CD14-positive monocyte (primary cell): ENCODE measurements at regions not wholly inside any gene's neighbourhood (a gene's known extent, or its start where the extent isn't known, plus 50 kb on each side); places are given as distances from the start of the nearest gene placed in this dataset.

Source experiments
- DNase-seq, 3 donors: peaks; one replicate each; pipeline ENCODE4 v3.0.0-alpha.2; 2011 to 2022
- H2AFZ ChIP-seq: 2 replicates; pipeline ENCODE4 v1.6.0; 2012; ENCODE audit warnings: mild to moderate bottlenecking, low read depth, low read length, inconsistent platforms; ENCODE audit not compliant: insufficient read depth, poor library complexity, severe bottlenecking
- H3K27ac ChIP-seq, 2 donors: 1 replicate in 1 of 2; 2 replicates in 1 of 2; pipeline ENCODE4 v1.5.1; 2012 to 2013; ENCODE audit warnings: low read length in 2 of 2, control low read depth in 1 of 2, inconsistent platforms in 1 of 2, low read depth in 1 of 2, mild to moderate bottlenecking in 1 of 2
- H3K27me3 ChIP-seq, 2 donors: one replicate each; pipeline versions ENCODE4 v1.6.0 to v1.6.1; 2011 to 2013; ENCODE audit warnings: low read length in 2 of 2; ENCODE audit not compliant: control insufficient read depth in 2 of 2, insufficient read depth in 2 of 2
- H3K36me3 ChIP-seq, 2 donors: replicated peaks in 1 of 2; 1 replicate in 1 of 2; 2 replicates in 1 of 2; pipeline versions ENCODE4 v1.5.1 to v1.6.1; 2012 to 2013; ENCODE audit warnings: low read length in 2 of 2, control low read depth in 1 of 2, inconsistent platforms in 1 of 2, mild to moderate bottlenecking in 1 of 2; ENCODE audit not compliant: insufficient read depth in 2 of 2, control insufficient read depth in 1 of 2
- H3K4me1 ChIP-seq, 2 donors: 1 replicate in 1 of 2; 2 replicates in 1 of 2; pipeline versions ENCODE4 v1.5.1 to v1.6.1; 2012 to 2013; ENCODE audit warnings: low read length in 2 of 2, control low read depth in 1 of 2, inconsistent platforms in 1 of 2, mild to moderate bottlenecking in 1 of 2, moderate library complexity in 1 of 2; ENCODE audit not compliant: insufficient read depth in 2 of 2, control insufficient read depth in 1 of 2
- H3K4me2 ChIP-seq: replicated peaks from 2 replicates; pipeline ENCODE3; 2012; ENCODE audit warnings: low read length, moderate library complexity, mild to moderate bottlenecking; ENCODE audit not compliant: poor library complexity, severe bottlenecking; ENCODE audit errors: extremely low read depth
- H3K4me3 ChIP-seq, 3 experiments: fragments of 200-600 bp in 1 of 3; sonication (generic) in 1 of 3; replicated peaks in 1 of 3; 1 replicate in 2 of 3; 2 replicates in 1 of 3; pipeline ENCODE4 v1.5.1; 2011 to 2013; ENCODE audit warnings: low read length in 3 of 3, mild to moderate bottlenecking in 3 of 3, control low read depth in 2 of 3, low read depth in 2 of 3, inconsistent platforms in 1 of 3, moderate library complexity in 1 of 3
- H3K79me2 ChIP-seq: 2 replicates; pipeline ENCODE4 v1.6.0; 2012; ENCODE audit warnings: mild to moderate bottlenecking, control low read depth, inconsistent platforms, low read length, moderate library complexity; ENCODE audit not compliant: insufficient read depth
- H3K9ac ChIP-seq: 2 replicates; pipeline ENCODE4 v1.6.0; 2017; ENCODE audit warnings: low read length, mild to moderate bottlenecking; ENCODE audit not compliant: insufficient read depth, poor library complexity, severe bottlenecking
- H3K9me3 ChIP-seq, 2 donors: replicated peaks in 1 of 2; 1 replicate in 1 of 2; 2 replicates in 1 of 2; pipeline versions ENCODE4 v1.5.1 to v1.6.1; 2012 to 2013; ENCODE audit warnings: low read length in 2 of 2, control low read depth in 1 of 2; ENCODE audit not compliant: control insufficient read depth in 1 of 2, insufficient read depth in 1 of 2
- H4K20me1 ChIP-seq: 2 replicates; pipeline ENCODE4 v1.6.0; 2012; ENCODE audit warnings: mild to moderate bottlenecking, low read length, control low read depth, moderate library complexity; ENCODE audit not compliant: insufficient read depth
- H3K27ac Mint-ChIP-seq, 7 donors: one replicate each; pipeline ENCODE4 v1.8.0; 2020; ENCODE audit warnings: mild to moderate bottlenecking in 7 of 7, mixed read lengths in 7 of 7, moderate library complexity in 6 of 7, inconsistent platforms in 2 of 7
- H3K27me3 Mint-ChIP-seq, 3 donors: one replicate each; pipeline ENCODE4 v1.8.0; 2021 to 2022; ENCODE audit warnings: low read depth in 3 of 3, mild to moderate bottlenecking in 3 of 3, mixed read lengths in 3 of 3, moderate library complexity in 3 of 3, inconsistent platforms in 1 of 3
- H3K36me3 Mint-ChIP-seq, 2 donors: one replicate each; pipeline ENCODE4 v1.8.0; 2020; ENCODE audit warnings: mixed read lengths in 2 of 2, inconsistent platforms in 1 of 2, mild to moderate bottlenecking in 1 of 2
- H3K4me1 Mint-ChIP-seq: one replicate; pipeline ENCODE4 v1.8.0; 2020; ENCODE audit warnings: mild to moderate bottlenecking, mixed read lengths
- H3K4me3 Mint-ChIP-seq, 2 donors: one replicate each; pipeline ENCODE4 v1.8.0; 2020; ENCODE audit warnings: mild to moderate bottlenecking in 2 of 2, mixed read lengths in 2 of 2, moderate library complexity in 1 of 2
- H3K9me3 Mint-ChIP-seq, 7 donors: one replicate each; pipeline ENCODE4 v1.8.0; 2020 to 2022; ENCODE audit warnings: mixed read lengths in 7 of 7, mild to moderate bottlenecking in 6 of 7, moderate library complexity in 6 of 7, inconsistent platforms in 2 of 7
- WGBS: methylation state at CpG from one replicate; pipeline ENCODE4 v1.1.5; 2013; ENCODE audit warnings: missing lambda C conversion rate; ENCODE audit not compliant: insufficient coverage; 5-methylcytosine and 5-hydroxymethylcytosine counted together
- intact Hi-C, 2 donors: fragments of 100-400 bp; cut with micrococcal nuclease; formaldehyde crosslinking; loops; one replicate each; pipeline versions ENCODE4 v1.15.0 to v1.15.1; 2023
- TF ChIP-seq, protein P1 (sequence below): fragments of 200-600 bp; IDR thresholded peaks from one replicate; pipeline ENCODE4 v1.8.0; 2022; ENCODE audit warnings: antibody characterized with exemption, mild to moderate bottlenecking

DNA sequence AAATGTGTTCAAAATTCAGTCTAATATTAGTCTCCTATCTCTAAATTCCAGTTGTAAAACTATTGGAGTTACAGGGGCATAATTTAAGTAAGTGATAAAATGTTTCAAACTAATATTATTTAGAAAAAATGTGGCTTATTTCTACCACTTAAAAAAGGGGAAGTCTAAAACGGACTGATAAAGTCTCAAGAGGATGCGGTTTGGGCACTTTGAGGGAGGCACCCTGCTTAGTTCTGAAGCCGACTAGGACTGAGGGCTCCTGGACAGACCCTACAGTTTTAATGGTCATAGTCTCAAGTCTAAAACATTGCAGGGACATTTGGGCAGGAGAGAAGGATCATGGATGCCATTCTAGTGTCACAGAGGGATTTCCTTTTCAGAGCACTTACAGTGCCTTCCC is 566.3 kb downstream of the NR2F2 start:
- H3K4me1 ChIP-seq, result no peaks in the 10 kb centered on the region
- no peaks in the 10 kb centered on the region for H3K36me3 ChIP-seq
- Mint-ChIP-seq H3K4me1 (no peaks in the 10 kb centered on the region), H3K36me3 (no peaks in the 10 kb centered on the region), H3K27ac (no peak overlapping the region), H3K4me3 (no peak overlapping the region), H3K27me3 (no peaks in the 10 kb centered on the region), H3K9me3 (peaks cover 0 to 8% (median 2%) of the 10 kb centered on the region in 7 donors)
- intact Hi-C loops, result no loop called here
- no peak for DNase-seq
- no peaks in the 10 kb centered on the region for H3K79me2 ChIP-seq
- no peak overlapping the region for H3K27ac ChIP-seq
- H3K9ac ChIP-seq, result no peak overlapping the region
- no peak overlapping the region for H3K4me2 ChIP-seq
- H4K20me1 ChIP-seq, result no peaks in the 10 kb centered on the region
- TF ChIP-seq, protein P1, sequence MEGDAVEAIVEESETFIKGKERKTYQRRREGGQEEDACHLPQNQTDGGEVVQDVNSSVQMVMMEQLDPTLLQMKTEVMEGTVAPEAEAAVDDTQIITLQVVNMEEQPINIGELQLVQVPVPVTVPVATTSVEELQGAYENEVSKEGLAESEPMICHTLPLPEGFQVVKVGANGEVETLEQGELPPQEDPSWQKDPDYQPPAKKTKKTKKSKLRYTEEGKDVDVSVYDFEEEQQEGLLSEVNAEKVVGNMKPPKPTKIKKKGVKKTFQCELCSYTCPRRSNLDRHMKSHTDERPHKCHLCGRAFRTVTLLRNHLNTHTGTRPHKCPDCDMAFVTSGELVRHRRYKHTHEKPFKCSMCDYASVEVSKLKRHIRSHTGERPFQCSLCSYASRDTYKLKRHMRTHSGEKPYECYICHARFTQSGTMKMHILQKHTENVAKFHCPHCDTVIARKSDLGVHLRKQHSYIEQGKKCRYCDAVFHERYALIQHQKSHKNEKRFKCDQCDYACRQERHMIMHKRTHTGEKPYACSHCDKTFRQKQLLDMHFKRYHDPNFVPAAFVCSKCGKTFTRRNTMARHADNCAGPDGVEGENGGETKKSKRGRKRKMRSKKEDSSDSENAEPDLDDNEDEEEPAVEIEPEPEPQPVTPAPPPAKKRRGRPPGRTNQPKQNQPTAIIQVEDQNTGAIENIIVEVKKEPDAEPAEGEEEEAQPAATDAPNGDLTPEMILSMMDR, result no peak
- H2AFZ ChIP-seq, result no peak overlapping the region
- 6% methylated on average over 3 of the region's 3 CpGs for WGBS
- H3K9me3 ChIP-seq, result no peaks in the 10 kb centered on the region
- H3K4me3 ChIP-seq, result no peak overlapping the region
- H3K27me3 ChIP-seq, result peaks cover 0 to 4% of the 10 kb centered on the region in 2 donors

DNA sequence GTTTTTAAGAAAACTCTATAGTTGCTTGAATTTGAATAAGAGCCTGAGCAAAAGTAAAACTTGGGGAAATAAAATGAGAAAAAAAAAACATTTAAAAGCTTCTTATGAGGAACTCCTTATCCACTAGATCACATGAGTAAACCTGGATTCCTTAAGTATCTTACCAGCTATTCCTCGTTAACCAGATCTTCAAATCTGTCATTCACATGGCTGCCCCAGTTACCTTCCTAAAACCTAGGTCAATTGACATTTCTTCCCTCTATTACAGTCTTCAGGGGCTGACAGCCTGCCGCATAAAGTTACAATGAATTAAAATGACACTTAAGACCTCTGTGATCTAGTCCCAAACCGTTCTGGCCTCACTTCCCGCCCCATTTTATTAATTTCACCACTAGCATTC is 583.6 kb downstream of the NR2F2 start:
- peaks cover 3 to 14% (median 10%) of the 10 kb centered on the region in 7 donors for H3K9me3 Mint-ChIP-seq
- no peak overlapping the region for H3K27ac Mint-ChIP-seq
- no peaks in the 10 kb centered on the region for H3K79me2 ChIP-seq
- WGBS, result 94% methylated on average over 4 of the region's 4 CpGs
- DNase-seq, result no peak
- H3K36me3 Mint-ChIP-seq, result no peaks in the 10 kb centered on the region
- H2AFZ ChIP-seq, result no peak overlapping the region
- H3K9me3 ChIP-seq, result peaks cover 2 to 26% of the 10 kb centered on the region in 2 donors
- H3K4me2 ChIP-seq, result no peak overlapping the region
- H4K20me1 ChIP-seq, result no peaks in the 10 kb centered on the region
- no peaks in the 10 kb centered on the region for H3K4me1 Mint-ChIP-seq
- TF ChIP-seq, protein P1, result no peak
- H3K27me3 ChIP-seq, result no peaks in the 10 kb centered on the region
- no peak overlapping the region for H3K9ac ChIP-seq
- H3K27me3 Mint-ChIP-seq, result peaks cover 0 to 1% (median 0%) of the 10 kb centered on the region in 3 donors
- intact Hi-C loops, result no loop called here
- no peaks in the 10 kb centered on the region for H3K36me3 ChIP-seq
- no peak overlapping the region for H3K4me3 Mint-ChIP-seq
- no peaks in the 10 kb centered on the region for H3K4me1 ChIP-seq
- H3K4me3 ChIP-seq, result no peak overlapping the region
- no peak overlapping the region for H3K27ac ChIP-seq
